Astrocyte (in vitro differentiated cells and primary cell): ENCODE measurements at regions not wholly inside any gene's neighbourhood (a gene's known extent, or its start where the extent isn't known, plus 50 kb on each side); places are given as distances from the start of the nearest gene placed in this dataset.

Experiments used
- DNase-seq: peaks from one replicate; pipeline ENCODE4 v3.0.0-alpha.2; 2010; ENCODE audit warnings: low read depth
- FAIRE-seq: peaks from 2 replicates; lab custom pipeline; 2011; peaks lifted over from hg19 to GRCh38; lab: Jason Lieb, UNC
- H2AFZ ChIP-seq: 2 replicates; pipeline ENCODE4 v1.6.0; 2012; ENCODE audit warnings: low read depth, low read length, inconsistent platforms
- H3K27ac ChIP-seq: 2 replicates; pipeline ENCODE4 v1.5.1; 2011; ENCODE audit warnings: low read depth, low read length, inconsistent platforms
- H3K27me3 ChIP-seq: 2 replicates; pipeline ENCODE4 v1.6.0; 2011; ENCODE audit warnings: low read length, inconsistent platforms; ENCODE audit not compliant: insufficient read depth
- H3K36me3 ChIP-seq: 2 replicates; pipeline ENCODE4 v1.5.1; 2011; ENCODE audit warnings: low read length, inconsistent platforms; ENCODE audit not compliant: insufficient read depth
- H3K4me1 ChIP-seq: 2 replicates; pipeline ENCODE4 v1.5.1; 2011; ENCODE audit warnings: low read length, inconsistent platforms; ENCODE audit not compliant: insufficient read depth
- H3K4me2 ChIP-seq: 2 replicates; pipeline ENCODE4 v1.6.0; 2012; ENCODE audit warnings: low read length, inconsistent platforms
- H3K4me3 ChIP-seq: 2 replicates; pipeline ENCODE4 v1.5.1; 2011; ENCODE audit warnings: low read depth, mild to moderate bottlenecking, low read length, inconsistent platforms; ENCODE audit not compliant: insufficient read depth
- H3K79me2 ChIP-seq: 2 replicates; pipeline ENCODE4 v1.6.0; 2012; ENCODE audit warnings: mild to moderate bottlenecking, low read length, inconsistent platforms; ENCODE audit not compliant: insufficient read depth
- H3K9ac ChIP-seq: 2 replicates; pipeline ENCODE4 v1.6.0; 2012; ENCODE audit warnings: mild to moderate bottlenecking, low read length, inconsistent platforms
- H3K9me3 ChIP-seq: 2 replicates; pipeline ENCODE4 v1.5.1; 2012; ENCODE audit warnings: low read depth, mild to moderate bottlenecking, low read length, inconsistent platforms; ENCODE audit not compliant: insufficient read depth
- H4K20me1 ChIP-seq: 2 replicates; pipeline ENCODE4 v1.6.0; 2012; ENCODE audit warnings: low read length, inconsistent platforms; ENCODE audit not compliant: insufficient read depth
- H3K27ac Mint-ChIP-seq: one replicate; pipeline ENCODE4 v1.8.0; 2021; ENCODE audit warnings: mild to moderate bottlenecking, mixed read lengths; ENCODE audit not compliant: unreplicated experiment
- H3K27me3 Mint-ChIP-seq: one replicate; pipeline ENCODE4 v1.8.0; 2021; ENCODE audit warnings: low read depth, mixed read lengths; ENCODE audit not compliant: unreplicated experiment
- H3K36me3 Mint-ChIP-seq: one replicate; pipeline ENCODE4 v1.8.0; 2021; ENCODE audit warnings: low read depth, mixed read lengths; ENCODE audit not compliant: unreplicated experiment
- H3K4me1 Mint-ChIP-seq: one replicate; pipeline ENCODE4 v1.8.0; 2021; ENCODE audit warnings: low read depth, mixed read lengths; ENCODE audit not compliant: unreplicated experiment
- H3K4me3 Mint-ChIP-seq: one replicate; pipeline ENCODE4 v1.8.0; 2021; ENCODE audit warnings: mild to moderate bottlenecking, moderate library complexity, mixed read lengths; ENCODE audit not compliant: unreplicated experiment
- H3K9me3 Mint-ChIP-seq: one replicate; pipeline ENCODE4 v1.8.0; 2021; ENCODE audit warnings: mild to moderate bottlenecking, mixed read lengths; ENCODE audit not compliant: unreplicated experiment
- EZH2 ChIP-seq: IDR thresholded peaks from 2 replicates; pipeline ENCODE4 v1.6.1; 2012; ENCODE audit warnings: mild to moderate bottlenecking, low read length, inconsistent platforms; ENCODE audit not compliant: insufficient read depth
- TF ChIP-seq, protein P1 (sequence below): IDR thresholded peaks from 2 replicates; pipeline ENCODE4 v1.5.1; 2011; ENCODE audit warnings: low read depth, mild to moderate bottlenecking, inconsistent platforms, low read length, moderate library complexity; ENCODE audit not compliant: insufficient read depth

DNA sequence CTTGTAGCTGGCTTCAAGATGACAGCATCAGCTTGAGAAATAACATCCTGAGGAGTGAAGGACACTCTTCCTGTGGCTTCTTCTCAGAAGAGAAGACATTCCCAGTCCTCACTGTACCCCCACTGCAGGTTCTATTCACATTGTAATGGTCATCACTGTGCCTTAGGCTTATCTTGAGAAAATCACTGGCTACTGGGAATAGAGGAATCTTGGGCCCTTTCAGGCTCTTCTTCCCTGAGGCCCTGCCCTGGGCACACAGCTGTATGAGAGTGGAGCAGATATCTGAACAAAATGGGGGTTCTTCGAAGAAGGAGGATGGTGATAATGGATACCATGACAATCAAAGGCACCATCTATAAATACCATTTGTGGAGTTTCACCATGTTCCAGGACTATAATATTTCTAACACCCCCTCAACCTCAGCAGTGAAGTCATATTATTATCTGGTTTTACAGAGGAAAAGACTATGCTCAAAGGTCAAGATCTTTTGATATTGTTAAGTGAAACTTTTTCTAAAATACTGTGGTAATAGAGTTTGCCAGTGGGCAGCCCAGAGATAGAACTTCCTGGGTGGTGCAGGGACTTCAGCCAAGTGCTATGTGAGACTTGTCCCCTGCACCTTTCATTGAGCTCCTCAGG lies 143.1 kb upstream of the KCNE2 start:
- no peak overlapping the region for H3K9ac ChIP-seq
- no peaks in the 10 kb centered on the region for H4K20me1 ChIP-seq
- no peaks in the 10 kb centered on the region for H3K9me3 ChIP-seq
- TF ChIP-seq, protein P1, sequence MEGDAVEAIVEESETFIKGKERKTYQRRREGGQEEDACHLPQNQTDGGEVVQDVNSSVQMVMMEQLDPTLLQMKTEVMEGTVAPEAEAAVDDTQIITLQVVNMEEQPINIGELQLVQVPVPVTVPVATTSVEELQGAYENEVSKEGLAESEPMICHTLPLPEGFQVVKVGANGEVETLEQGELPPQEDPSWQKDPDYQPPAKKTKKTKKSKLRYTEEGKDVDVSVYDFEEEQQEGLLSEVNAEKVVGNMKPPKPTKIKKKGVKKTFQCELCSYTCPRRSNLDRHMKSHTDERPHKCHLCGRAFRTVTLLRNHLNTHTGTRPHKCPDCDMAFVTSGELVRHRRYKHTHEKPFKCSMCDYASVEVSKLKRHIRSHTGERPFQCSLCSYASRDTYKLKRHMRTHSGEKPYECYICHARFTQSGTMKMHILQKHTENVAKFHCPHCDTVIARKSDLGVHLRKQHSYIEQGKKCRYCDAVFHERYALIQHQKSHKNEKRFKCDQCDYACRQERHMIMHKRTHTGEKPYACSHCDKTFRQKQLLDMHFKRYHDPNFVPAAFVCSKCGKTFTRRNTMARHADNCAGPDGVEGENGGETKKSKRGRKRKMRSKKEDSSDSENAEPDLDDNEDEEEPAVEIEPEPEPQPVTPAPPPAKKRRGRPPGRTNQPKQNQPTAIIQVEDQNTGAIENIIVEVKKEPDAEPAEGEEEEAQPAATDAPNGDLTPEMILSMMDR: no peak
- TF ChIP-seq EZH2: no peak
- no peaks in the 10 kb centered on the region for H3K27me3 Mint-ChIP-seq
- no peak overlapping the region for H3K27ac ChIP-seq
- H3K4me1 Mint-ChIP-seq: peaks cover 10% of the 10 kb centered on the region
- no peaks in the 10 kb centered on the region for H3K27me3 ChIP-seq
- FAIRE-seq (no peak), DNase-seq (no peak)
- H3K9me3 Mint-ChIP-seq: peaks cover 2% of the 10 kb centered on the region
- H2AFZ ChIP-seq: no peak overlapping the region
- peaks cover 4% of the 10 kb centered on the region for H3K36me3 Mint-ChIP-seq
- H3K4me1 ChIP-seq: no peaks in the 10 kb centered on the region
- no peak overlapping the region for H3K4me3 ChIP-seq
- no peaks in the 10 kb centered on the region for H3K36me3 ChIP-seq
- H3K4me3 Mint-ChIP-seq: no peak overlapping the region
- no peak overlapping the region for H3K4me2 ChIP-seq
- no peak overlapping the region for H3K27ac Mint-ChIP-seq
- no peaks in the 10 kb centered on the region for H3K79me2 ChIP-seq

DNA sequence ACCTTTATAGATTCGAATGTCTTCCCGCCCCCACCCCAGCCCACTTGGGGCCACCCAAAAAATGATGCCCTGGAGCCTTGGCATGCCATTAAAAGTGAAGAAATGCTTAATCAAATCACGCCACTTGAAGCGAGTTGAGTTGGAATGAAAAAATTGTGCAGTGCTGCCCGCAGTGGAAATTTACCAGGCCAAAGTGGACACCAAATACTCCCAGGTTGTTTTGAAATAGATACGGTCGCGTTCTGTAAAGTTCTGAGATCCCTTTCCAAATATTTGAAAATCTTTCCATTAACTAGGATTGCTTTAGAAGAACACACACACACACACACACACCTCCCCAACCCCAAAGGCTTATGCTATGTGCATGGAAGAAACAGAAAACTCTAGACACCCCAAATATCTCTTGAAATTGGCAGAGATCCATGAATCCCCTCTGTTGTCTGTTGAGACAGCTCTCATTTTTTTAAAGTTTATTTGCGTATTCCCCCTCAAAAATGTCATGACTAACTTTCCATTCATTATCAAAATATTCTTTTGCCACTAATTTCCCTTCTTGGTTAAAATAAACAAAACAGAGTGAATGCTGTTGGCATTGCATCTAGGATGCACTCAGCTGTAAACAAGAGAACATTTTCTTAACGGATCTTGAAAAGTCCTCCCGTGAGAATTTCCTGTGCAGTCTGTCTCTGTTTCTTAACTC lies 142.3 kb upstream of the KCNE2 start:
- H3K27me3 Mint-ChIP-seq: no peaks in the 10 kb centered on the region
- no peak overlapping the region for H3K9ac ChIP-seq
- FAIRE-seq: no peak

More for the DNA sequence above, 142.3 kb upstream of the KCNE2 start:
- DNase-seq: no peak
- Histone ChIP-seq H3K9me3 (no peaks in the 10 kb centered on the region), H3K4me1 (no peaks in the 10 kb centered on the region), H3K27me3 (no peaks in the 10 kb centered on the region), H3K27ac (no peak overlapping the region), H2AFZ (no peak overlapping the region), H3K4me3 (no peak overlapping the region), H4K20me1 (no peaks in the 10 kb centered on the region), H3K4me2 (no peak overlapping the region), H3K79me2 (no peaks in the 10 kb centered on the region), H3K36me3 (no peaks in the 10 kb centered on the region)
- H3K4me1 Mint-ChIP-seq: peaks cover 10% of the 10 kb centered on the region
- TF ChIP-seq EZH2: no peak
- TF ChIP-seq, protein P1: no peak
- H3K27ac Mint-ChIP-seq: no peak overlapping the region
- H3K36me3 Mint-ChIP-seq: peaks cover 4% of the 10 kb centered on the region
- H3K9me3 Mint-ChIP-seq: peaks cover 2% of the 10 kb centered on the region
- H3K4me3 Mint-ChIP-seq: no peak overlapping the region
